Right lobe of liver (tissue), 4 donors: ENCODE measurements at regions not wholly inside any gene's neighbourhood (a gene's known extent, or its start where the extent isn't known, plus 50 kb on each side); places are given as distances from the start of the nearest gene placed in this dataset.

Experiments used
- CTCF ChIP-seq, 4 donors: fragments of 200-600 bp in 3 of 4; fragments of 450-650 bp in 1 of 4; IDR thresholded peaks; one replicate each; pipeline versions ENCODE4 v1.5.1 to v1.8.0; 2016 to 2022; ENCODE audit warnings: antibody characterized with exemption in 4 of 4, mild to moderate bottlenecking in 2 of 4
- POLR2A ChIP-seq: fragments of 450-650 bp; IDR thresholded peaks from one replicate; pipeline ENCODE4 v1.6.1; 2017; ENCODE audit warnings: antibody characterized with exemption, mild to moderate bottlenecking
- donor health status: DM: no; HTN: no; CAD: no.
- donor health status: DM: no; HTN: no; CAD: no.
- donor health status: DM: no; HTN: yes; CAD: no.

GRCh38 chr11:34564807-34565241, 51.2 kb upstream of the ELF5 start:
- TF ChIP-seq CTCF (IDR thresholded peaks at IDR 0.05) (peak in 3 of 4 donors; percentile 3 to 39 (median 11)), POLR2A (no peak)
